ENCODE measurements at regions not wholly inside any gene's neighbourhood (a gene's known extent, or its start where the extent isn't known, plus 50 kb on each side); places are given as distances from the start of the nearest gene placed in this dataset.

- peaks cover 0 to 2% of the 10 kb centered on the region in 2 donors for H3K27me3 Mint-ChIP-seq
- Histone ChIP-seq H3K27me3 (ENCODE audit: insufficient read depth, low read length) (no peaks in the 10 kb centered on the region), H3K27ac (ENCODE audit: low read depth, low read length) (no peak overlapping the region), H3K4me1 (ENCODE audit: insufficient read depth, low read length) (no peaks in the 10 kb centered on the region), H3K36me3 (ENCODE audit: insufficient read depth, low read length) (no peaks in the 10 kb centered on the region), H3K4me3 (ENCODE audit: low read length in 2 of 2) (no peak overlapping the region), H3K9me3 (ENCODE audit: control insufficient read depth in 1 of 2, low read length in 2 of 2) (no peaks in the 10 kb centered on the region)
- no peaks in the 10 kb centered on the region for H3K36me3 Mint-ChIP-seq
- DNase-seq: no peak
- intact Hi-C loops (cut with micrococcal nuclease): no loop called here
- H3K4me3 Mint-ChIP-seq: no peak overlapping the region
- peaks cover 0 to 2% (median 0%) of the 10 kb centered on the region in 8 donors for H3K9me3 Mint-ChIP-seq
- no peak overlapping the region for H3K27ac Mint-ChIP-seq
- H3K4me1 Mint-ChIP-seq: no peaks in the 10 kb centered on the region
- CTCF ChIA-PET (ENCODE audit: partially characterized antibody): no interaction called here
- POLR2A ChIA-PET (ENCODE audit: partially characterized antibody): no interaction called here
Measured at GRCh38 chr6:21745543-21746337, 152.2 kb downstream of the SOX4 start.

GRCh38 chr6:21747441-21747840, 153.9 kb downstream of the SOX4 start:
- Mint-ChIP-seq H3K27me3 (peaks cover 0 to 4% of the 10 kb centered on the region in 2 donors), H3K36me3 (no peaks in the 10 kb centered on the region), H3K4me1 (no peaks in the 10 kb centered on the region), H3K27ac (no peak overlapping the region), H3K9me3 (peaks cover 0 to 2% (median 0%) of the 10 kb centered on the region in 8 donors), H3K4me3 (no peak overlapping the region)
- H3K9me3 ChIP-seq (ENCODE audit: control insufficient read depth in 1 of 2, low read length in 2 of 2): no peaks in the 10 kb centered on the region
- no peak for DNase-seq
- H3K27ac ChIP-seq (ENCODE audit: low read depth, low read length): no peak overlapping the region
- CTCF ChIA-PET (ENCODE audit: partially characterized antibody): no interaction called here
- POLR2A ChIA-PET (ENCODE audit: partially characterized antibody): no interaction called here
- H3K36me3 ChIP-seq (ENCODE audit: insufficient read depth, low read length): no peaks in the 10 kb centered on the region
- no peaks in the 10 kb centered on the region for H3K27me3 ChIP-seq (ENCODE audit: insufficient read depth, low read length)
- no peaks in the 10 kb centered on the region for H3K4me1 ChIP-seq (ENCODE audit: insufficient read depth, low read length)
- intact Hi-C loops (cut with micrococcal nuclease): no loop called here
- no peak overlapping the region for H3K4me3 ChIP-seq (ENCODE audit: low read length in 2 of 2)

GRCh38 chr6:21748343-21749056, 154.9 kb downstream of the SOX4 start:
- H3K36me3 Mint-ChIP-seq: no peaks in the 10 kb centered on the region

GRCh38 chr6:21749754-21750153, 156.2 kb downstream of the SOX4 start:
- H3K4me3 ChIP-seq (ENCODE audit: low read length in 2 of 2): no peak overlapping the region
- Mint-ChIP-seq H3K27me3 (peaks cover 0 to 6% of the 10 kb centered on the region in 2 donors), H3K9me3 (peaks cover 0 to 2% (median 0%) of the 10 kb centered on the region in 8 donors), H3K4me3 (no peak overlapping the region), H3K4me1 (no peaks in the 10 kb centered on the region), H3K36me3 (no peaks in the 10 kb centered on the region), H3K27ac (no peak overlapping the region)
- intact Hi-C loops (cut with micrococcal nuclease): no loop called here
- CTCF ChIA-PET (ENCODE audit: partially characterized antibody): no interaction called here
- no peaks in the 10 kb centered on the region for H3K9me3 ChIP-seq (ENCODE audit: control insufficient read depth in 1 of 2, low read length in 2 of 2)
- no peaks in the 10 kb centered on the region for H3K4me1 ChIP-seq (ENCODE audit: insufficient read depth, low read length)
- no peak overlapping the region for H3K27ac ChIP-seq (ENCODE audit: low read depth, low read length)
- no peaks in the 10 kb centered on the region for H3K27me3 ChIP-seq (ENCODE audit: insufficient read depth, low read length)
- POLR2A ChIA-PET (ENCODE audit: partially characterized antibody): no interaction called here
- H3K36me3 ChIP-seq (ENCODE audit: insufficient read depth, low read length): no peaks in the 10 kb centered on the region
- no peak for DNase-seq

More at GRCh38 chr6:21748343-21749056, 154.9 kb downstream of the SOX4 start:
- Mint-ChIP-seq H3K4me1 (no peaks in the 10 kb centered on the region), H3K9me3 (peaks cover 0 to 2% (median 0%) of the 10 kb centered on the region in 8 donors), H3K4me3 (no peak overlapping the region), H3K27ac (no peak overlapping the region), H3K27me3 (peaks cover 0 to 6% of the 10 kb centered on the region in 2 donors)
- H3K27me3 ChIP-seq (ENCODE audit: insufficient read depth, low read length): no peaks in the 10 kb centered on the region
- intact Hi-C loops (cut with micrococcal nuclease): no loop called here
- H3K4me3 ChIP-seq (ENCODE audit: low read length in 2 of 2): no peak overlapping the region
- ChIA-PET CTCF (ENCODE audit: partially characterized antibody) (no interaction called here), POLR2A (ENCODE audit: partially characterized antibody) (no interaction called here)
- DNase-seq: no peak
- H3K9me3 ChIP-seq (ENCODE audit: control insufficient read depth in 1 of 2, low read length in 2 of 2): no peaks in the 10 kb centered on the region
- H3K4me1 ChIP-seq (ENCODE audit: insufficient read depth, low read length): no peaks in the 10 kb centered on the region
- H3K27ac ChIP-seq (ENCODE audit: low read depth, low read length): no peak overlapping the region
- no peaks in the 10 kb centered on the region for H3K36me3 ChIP-seq (ENCODE audit: insufficient read depth, low read length)

- H3K27ac ChIP-seq (ENCODE audit: low read depth, low read length): no peak overlapping the region
- no peaks in the 10 kb centered on the region for H3K4me1 ChIP-seq (ENCODE audit: insufficient read depth, low read length)
- intact Hi-C loops (cut with micrococcal nuclease): no loop called here
- no peaks in the 10 kb centered on the region for H3K9me3 ChIP-seq (ENCODE audit: control insufficient read depth in 1 of 2, low read length in 2 of 2)
- ChIA-PET POLR2A (ENCODE audit: partially characterized antibody) (no interaction called here), CTCF (ENCODE audit: partially characterized antibody) (interaction anchor here (1.2 kb wide), 1 partner anchor 10 kb away, joined by 3 read pairs; no protein-coding TSS in a partner anchor)
- no peak overlapping the region for H3K4me3 ChIP-seq (ENCODE audit: low read length in 2 of 2)
- Mint-ChIP-seq H3K4me1 (no peaks in the 10 kb centered on the region), H3K9me3 (peaks cover 0 to 2% (median 0%) of the 10 kb centered on the region in 8 donors), H3K27me3 (peaks cover 0 to 6% of the 10 kb centered on the region in 2 donors), H3K36me3 (no peaks in the 10 kb centered on the region), H3K4me3 (no peak overlapping the region), H3K27ac (no peak overlapping the region)
- DNase-seq: no peak
- H3K36me3 ChIP-seq (ENCODE audit: insufficient read depth, low read length): no peaks in the 10 kb centered on the region
- H3K27me3 ChIP-seq (ENCODE audit: insufficient read depth, low read length): no peaks in the 10 kb centered on the region
Measured at GRCh38 chr6:21750575-21750974, 157.0 kb downstream of the SOX4 start.

GRCh38 chr6:21751608-21752007, 158.1 kb downstream of the SOX4 start:
- POLR2A ChIA-PET (ENCODE audit: partially characterized antibody): no interaction called here
- Mint-ChIP-seq H3K27ac (no peak overlapping the region), H3K9me3 (peaks cover 0 to 2% (median 0%) of the 10 kb centered on the region in 8 donors), H3K27me3 (peaks cover 0 to 6% of the 10 kb centered on the region in 2 donors), H3K4me1 (no peaks in the 10 kb centered on the region), H3K4me3 (no peak overlapping the region), H3K36me3 (no peaks in the 10 kb centered on the region)
- H3K27me3 ChIP-seq (ENCODE audit: insufficient read depth, low read length): no peaks in the 10 kb centered on the region
- intact Hi-C loops (cut with micrococcal nuclease): no loop called here
- H3K4me1 ChIP-seq (ENCODE audit: insufficient read depth, low read length): no peaks in the 10 kb centered on the region
- no peak overlapping the region for H3K27ac ChIP-seq (ENCODE audit: low read depth, low read length)
- H3K36me3 ChIP-seq (ENCODE audit: insufficient read depth, low read length): no peaks in the 10 kb centered on the region
- H3K4me3 ChIP-seq (ENCODE audit: low read length in 2 of 2): no peak overlapping the region
- no peak for DNase-seq
- no peaks in the 10 kb centered on the region for H3K9me3 ChIP-seq (ENCODE audit: control insufficient read depth in 1 of 2, low read length in 2 of 2)
- CTCF ChIA-PET (ENCODE audit: partially characterized antibody): interaction anchor here (1.2 kb wide), 1 partner anchor 11 kb away, joined by 3 read pairs; no protein-coding TSS in a partner anchor

GRCh38 chr6:21752054-21752811, 158.7 kb downstream of the SOX4 start:
- CTCF ChIA-PET (ENCODE audit: partially characterized antibody): interaction anchor here (1.2 kb wide), 1 partner anchor 11 kb away, joined by 3 read pairs; no protein-coding TSS in a partner anchor
- intact Hi-C loops (cut with micrococcal nuclease): no loop called here
- Histone ChIP-seq H3K27ac (ENCODE audit: low read depth, low read length) (no peak overlapping the region), H3K4me1 (ENCODE audit: insufficient read depth, low read length) (no peaks in the 10 kb centered on the region), H3K27me3 (ENCODE audit: insufficient read depth, low read length) (no peaks in the 10 kb centered on the region), H3K4me3 (ENCODE audit: low read length in 2 of 2) (no peak overlapping the region), H3K9me3 (ENCODE audit: control insufficient read depth in 1 of 2, low read length in 2 of 2) (no peaks in the 10 kb centered on the region), H3K36me3 (ENCODE audit: insufficient read depth, low read length) (no peaks in the 10 kb centered on the region)
- Mint-ChIP-seq H3K4me1 (no peaks in the 10 kb centered on the region), H3K9me3 (peaks cover 0 to 1% (median 0%) of the 10 kb centered on the region in 8 donors), H3K27me3 (peaks cover 0 to 6% of the 10 kb centered on the region in 2 donors), H3K4me3 (no peak overlapping the region), H3K36me3 (no peaks in the 10 kb centered on the region), H3K27ac (no peak overlapping the region)
- POLR2A ChIA-PET (ENCODE audit: partially characterized antibody): no interaction called here
- DNase-seq: no peak
